ENCODE measurements at regions not wholly inside any gene's neighbourhood (a gene's known extent, or its start where the extent isn't known, plus 50 kb on each side); places are given as distances from the start of the nearest gene placed in this dataset.

GRCh38 chr6:134449004-134449403, 131.1 kb upstream of the SGK1 start:
- no peak for DNase-seq
- Histone ChIP-seq H3K4me1 (peaks cover 0 to 10% (median 0%) of the 10 kb centered on the region in 6 donors), H3K27me3 (replicated peaks in 1 of 7) (no peaks in the 10 kb centered on the region), H3K27ac (no peak overlapping the region), H3K4me3 (no peak overlapping the region), H3K36me3 (no peaks in the 10 kb centered on the region), H3K9me3 (no peaks in the 10 kb centered on the region)
- WGBS, 5 donors = 75 to 100% (median 94%) methylated on average over 1 of the region's 1 CpG
- intact Hi-C loops (cut with DNase I; ENCODE audit: low total_unique reads) = no loop called here
- no peak for TF ChIP-seq CTCF (IDR thresholded peaks at IDR 0.05 in 8 of 11, conservative IDR thresholded peaks at IDR 0.05 in 3 of 11)
- no peak for TF ChIP-seq POLR2AphosphoS5 (IDR thresholded peaks at IDR 0.05)
- TF ChIP-seq POLR2A (IDR thresholded peaks at IDR 0.05) = no peak

GRCh38 chr6:134447883-134448387, 130.0 kb upstream of the SGK1 start:
- no peak for TF ChIP-seq POLR2A (IDR thresholded peaks at IDR 0.05)
- no peak for TF ChIP-seq POLR2AphosphoS5 (IDR thresholded peaks at IDR 0.05)
- TF ChIP-seq CTCF (IDR thresholded peaks at IDR 0.05 in 8 of 11, conservative IDR thresholded peaks at IDR 0.05 in 3 of 11) = no peak
- WGBS, 5 donors = 41 to 70% (median 52%) methylated on average over 3 of the region's 3 CpGs
- Histone ChIP-seq H3K4me1 (peaks cover 0 to 10% (median 0%) of the 10 kb centered on the region in 6 donors), H3K27ac (no peak overlapping the region), H3K4me3 (no peak overlapping the region), H3K9me3 (no peaks in the 10 kb centered on the region), H3K27me3 (replicated peaks in 1 of 7) (no peaks in the 10 kb centered on the region), H3K36me3 (no peaks in the 10 kb centered on the region)
- DNase-seq = no peak
- intact Hi-C loops (cut with DNase I; ENCODE audit: low total_unique reads) = no loop called here

GRCh38 chr6:134447423-134447822, 129.5 kb upstream of the SGK1 start:
- intact Hi-C loops (cut with DNase I; ENCODE audit: low total_unique reads) = no loop called here
- Histone ChIP-seq H3K4me1 (peaks cover 0 to 10% (median 0%) of the 10 kb centered on the region in 6 donors), H3K27ac (no peak overlapping the region), H3K9me3 (no peaks in the 10 kb centered on the region), H3K36me3 (no peaks in the 10 kb centered on the region), H3K4me3 (no peak overlapping the region), H3K27me3 (replicated peaks in 1 of 7) (no peaks in the 10 kb centered on the region)
- TF ChIP-seq CTCF (IDR thresholded peaks at IDR 0.05 in 8 of 11, conservative IDR thresholded peaks at IDR 0.05 in 3 of 11) (no peak), POLR2A (IDR thresholded peaks at IDR 0.05) (no peak), POLR2AphosphoS5 (IDR thresholded peaks at IDR 0.05) (no peak)
- no peak for DNase-seq
- WGBS, 5 donors = 63 to 77% (median 72%) methylated on average over 3 of the region's 3 CpGs

GRCh38 chr6:134446896-134447295, 129.0 kb upstream of the SGK1 start:
- no peak for DNase-seq
- Histone ChIP-seq H3K27ac (no peak overlapping the region), H3K4me1 (peaks cover 0 to 10% (median 0%) of the 10 kb centered on the region in 6 donors), H3K27me3 (replicated peaks in 1 of 7) (no peaks in the 10 kb centered on the region), H3K4me3 (no peak overlapping the region), H3K36me3 (no peaks in the 10 kb centered on the region), H3K9me3 (no peaks in the 10 kb centered on the region)
- TF ChIP-seq CTCF (IDR thresholded peaks at IDR 0.05 in 8 of 11, conservative IDR thresholded peaks at IDR 0.05 in 3 of 11) = no peak
- no peak for TF ChIP-seq POLR2A (IDR thresholded peaks at IDR 0.05)
- TF ChIP-seq POLR2AphosphoS5 (IDR thresholded peaks at IDR 0.05) = no peak
- intact Hi-C loops (cut with DNase I; ENCODE audit: low total_unique reads) = no loop called here
- WGBS, 5 donors = 53 to 90% (median 75%) methylated on average over 3 of the region's 3 CpGs

Data from spleen (tissue), 11 donors.